IPS-NIHi11 (cell line): ENCODE measurements at regions not wholly inside any gene's neighbourhood (a gene's known extent, or its start where the extent isn't known, plus 50 kb on each side); places are given as distances from the start of the nearest gene placed in this dataset.
"Not testable (repeated sequence)": the region's sequence is repeated elsewhere in the genome, so short reads cannot be mapped to it uniquely, and the experiment has no call there.

Source experiments
- DNase-seq: peaks from one replicate; pipeline ENCODE4 v3.0.0; 2012; ENCODE audit warnings: mixed read lengths, low spot score

DNA sequence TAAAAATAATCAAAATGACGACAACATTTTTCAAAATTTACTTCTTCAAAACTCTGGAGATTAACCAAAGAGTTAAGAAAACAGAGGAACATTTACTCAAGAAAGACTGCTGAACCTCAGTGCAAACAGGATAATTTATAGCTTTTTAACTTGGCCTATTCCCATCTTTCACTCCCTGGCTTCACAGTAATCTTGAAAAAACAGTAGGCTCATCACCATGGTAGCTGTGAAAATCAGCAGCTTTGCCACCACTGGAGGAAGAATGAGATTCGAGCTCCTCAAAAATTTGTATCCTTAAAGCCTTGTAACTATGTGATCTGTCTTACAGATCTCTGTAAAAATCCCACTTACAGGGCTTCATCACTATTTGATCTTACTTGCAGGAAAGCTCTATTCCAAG, 447.7 kb upstream of the CTSO start:
- DNase-seq: no peak

DNA sequence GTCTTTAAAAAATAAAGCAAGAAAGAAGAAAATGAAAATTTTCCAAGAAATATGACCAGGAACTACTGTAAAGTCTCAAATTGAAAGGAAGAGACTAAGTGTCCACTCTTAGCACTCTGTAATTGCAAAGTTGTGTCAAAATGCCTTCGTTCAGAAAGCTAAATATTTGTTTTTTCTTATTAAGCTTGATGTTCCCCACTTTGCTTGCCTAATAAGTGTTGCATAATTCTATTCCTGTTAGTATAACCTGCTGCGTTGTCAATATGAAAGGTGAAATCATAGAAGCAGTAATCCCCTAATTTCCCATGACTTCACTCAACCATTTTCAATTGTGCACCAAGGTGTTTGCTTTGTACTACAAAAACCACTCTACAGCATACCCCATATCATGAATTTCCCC, 442.9 kb upstream of the CTSO start:
- DNase-seq: no peak

DNA sequence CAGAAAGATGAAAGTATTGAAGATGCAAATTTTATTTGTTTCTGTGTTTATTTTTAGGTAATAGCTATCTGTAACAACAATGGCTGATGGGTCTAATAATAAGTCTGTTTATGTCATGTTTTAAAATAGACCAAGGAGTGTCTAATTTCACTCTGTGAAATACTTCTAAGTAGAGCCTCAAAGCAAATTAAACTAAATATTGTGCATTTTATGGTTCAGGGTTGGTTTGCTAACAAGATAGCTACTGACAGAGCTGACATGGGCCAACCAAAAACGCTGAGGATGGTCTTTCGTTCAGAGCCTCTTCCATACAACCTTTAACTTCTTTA, 437.6 kb upstream of the CTSO start:
- DNase-seq: no peak

DNA sequence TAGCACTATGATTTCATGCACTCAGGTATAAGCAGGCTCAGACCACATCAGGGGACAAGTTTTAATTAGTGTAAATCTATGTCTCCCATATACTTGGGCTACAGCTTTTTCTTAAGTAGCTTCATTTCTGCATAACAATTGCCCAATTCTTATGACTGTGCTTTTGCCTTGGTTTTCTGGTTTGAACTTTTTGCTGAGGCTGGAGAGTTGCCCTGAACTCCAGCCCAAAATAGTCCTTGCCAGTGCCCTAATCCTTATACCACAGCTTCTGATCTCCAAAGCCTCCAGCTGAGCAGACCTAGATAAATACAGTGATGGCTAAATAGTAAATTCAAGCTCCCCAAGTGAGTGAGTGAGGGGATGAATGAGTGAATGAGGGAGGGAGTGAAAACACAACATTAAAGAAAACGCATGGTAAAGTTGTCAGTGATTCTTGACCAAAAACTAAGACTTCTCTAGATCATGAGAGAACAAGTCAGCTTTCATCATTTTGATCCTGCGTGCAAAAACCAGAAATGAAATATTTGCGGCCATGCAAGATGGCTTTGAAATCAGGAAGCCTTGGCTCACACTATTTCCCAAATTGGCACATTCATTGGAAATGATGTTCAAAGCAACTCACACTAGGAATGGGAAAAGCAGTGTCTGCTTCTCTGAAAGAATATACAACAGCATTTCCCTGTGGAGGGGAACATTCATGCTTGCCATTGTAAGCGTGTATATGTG, 437.1 kb upstream of the CTSO start:
- DNase-seq: no peak

DNA sequence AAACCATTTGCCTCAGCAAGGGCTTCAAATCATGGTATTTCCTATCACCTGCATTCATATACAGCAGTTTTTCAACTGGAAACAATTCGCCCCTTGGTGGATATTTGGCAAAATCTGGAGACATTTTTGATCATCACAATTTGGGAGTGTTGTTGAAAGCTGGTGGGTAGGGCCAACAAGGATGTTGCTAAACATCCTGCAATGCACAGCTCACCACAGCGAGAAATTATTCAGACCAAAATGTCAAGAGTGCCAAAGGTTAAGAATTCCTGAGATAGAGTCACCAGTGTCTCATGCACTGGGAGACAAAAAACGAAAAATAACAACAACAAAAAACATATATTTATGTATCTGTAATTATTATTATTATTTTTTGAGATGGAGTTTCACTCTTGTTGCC, 435.2 kb upstream of the CTSO start:
- no peak for DNase-seq

DNA sequence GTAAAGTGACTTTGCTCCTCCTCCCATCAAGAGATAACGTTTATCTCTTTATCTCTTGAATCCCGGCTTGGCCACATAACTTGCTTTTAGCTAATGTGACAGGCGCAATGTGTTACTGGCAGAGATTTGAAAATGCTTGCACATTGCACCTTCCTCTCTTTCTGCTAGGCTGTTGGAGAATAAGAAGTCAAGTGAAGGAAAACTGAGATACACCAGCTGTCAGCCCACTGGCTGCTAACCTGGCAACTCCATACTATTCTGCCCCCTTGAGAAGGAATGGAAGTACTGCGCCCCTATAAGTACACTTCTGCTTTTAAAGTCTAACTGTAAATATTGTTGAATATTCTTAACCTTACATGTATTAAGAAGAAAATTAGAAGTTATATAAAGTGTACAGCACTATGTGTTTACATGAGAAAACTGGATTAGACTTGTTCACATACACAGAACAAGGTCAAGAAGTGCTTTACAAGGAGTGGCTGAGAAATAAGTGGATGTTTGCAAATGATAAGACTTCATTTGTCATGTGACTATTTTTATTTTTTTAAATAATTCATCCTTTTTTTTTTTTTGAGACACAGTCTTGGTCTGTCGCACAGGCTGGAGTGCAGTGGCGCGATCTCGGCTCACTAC, 424.5 kb upstream of the CTSO start:
- DNase-seq: no peak

DNA sequence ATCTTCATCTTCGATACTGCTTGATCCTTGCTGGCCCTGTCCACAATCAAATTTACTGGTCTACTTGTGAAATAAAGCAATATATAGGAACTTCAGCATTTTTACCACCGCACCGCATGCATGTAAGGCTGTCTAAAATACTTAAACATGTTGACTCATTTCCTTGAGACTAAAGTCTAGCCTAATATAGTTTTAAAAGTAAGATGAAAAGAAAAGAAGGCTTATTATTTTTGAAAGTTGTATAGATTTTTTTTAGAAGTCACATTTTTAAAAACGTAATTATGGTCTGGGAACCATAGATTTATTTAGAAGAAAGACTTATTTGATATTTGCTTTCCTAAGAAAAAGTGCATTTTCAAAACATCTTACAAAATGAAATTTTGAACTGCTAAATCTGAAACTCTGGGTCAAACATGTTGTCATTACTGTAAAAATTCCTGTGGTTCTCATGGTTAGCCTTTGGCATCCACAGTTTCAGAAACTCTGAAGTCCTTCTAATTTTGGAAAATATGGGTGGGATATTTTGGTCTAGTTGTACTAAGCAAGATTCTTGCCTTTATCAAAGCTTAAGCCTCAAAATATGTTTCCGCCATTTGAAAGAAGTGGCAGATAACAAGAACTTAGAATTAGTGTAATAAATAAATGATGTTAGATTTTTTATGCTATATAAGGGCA, 423.5 kb upstream of the CTSO start:
- no peak for DNase-seq

DNA sequence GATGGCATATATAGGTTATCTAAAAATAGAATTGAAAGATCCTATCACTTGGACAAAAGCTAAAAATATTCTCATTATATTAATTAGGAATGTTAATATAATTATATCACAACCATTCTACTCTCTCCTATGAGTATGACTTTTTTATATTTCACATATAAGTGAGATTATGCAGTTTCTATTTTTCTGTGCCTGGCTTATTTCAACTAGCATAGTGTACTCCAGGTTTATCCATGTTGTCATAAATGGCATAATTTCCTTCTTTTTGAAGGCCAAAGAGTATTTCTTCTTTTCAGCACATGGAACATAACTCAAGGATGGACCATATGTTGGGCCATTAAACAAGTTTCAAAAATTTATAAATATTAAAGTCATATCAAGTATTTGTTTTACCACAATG, 421.2 kb upstream of the CTSO start:
- DNase-seq: no peak

DNA sequence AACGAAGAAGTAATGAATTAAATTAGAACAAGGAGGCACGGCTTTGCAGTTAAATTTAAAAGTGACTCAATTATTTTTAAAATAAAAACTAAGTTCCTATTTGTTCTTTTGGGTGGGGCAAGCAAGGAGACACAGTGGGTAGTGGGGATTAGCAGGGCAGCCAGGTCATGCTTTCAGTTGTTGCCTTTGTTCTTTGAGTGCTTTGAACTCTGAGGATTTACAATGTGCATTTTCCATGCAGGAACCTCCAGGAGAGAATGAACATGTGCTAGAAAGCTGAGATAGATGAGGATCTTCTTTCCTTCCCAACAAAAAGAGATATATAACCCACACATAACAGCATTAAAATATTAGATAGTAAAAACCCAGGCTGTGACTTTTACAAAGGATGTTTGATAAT, 420.4 kb upstream of the CTSO start:
- DNase-seq: peak; percentile 11

DNA sequence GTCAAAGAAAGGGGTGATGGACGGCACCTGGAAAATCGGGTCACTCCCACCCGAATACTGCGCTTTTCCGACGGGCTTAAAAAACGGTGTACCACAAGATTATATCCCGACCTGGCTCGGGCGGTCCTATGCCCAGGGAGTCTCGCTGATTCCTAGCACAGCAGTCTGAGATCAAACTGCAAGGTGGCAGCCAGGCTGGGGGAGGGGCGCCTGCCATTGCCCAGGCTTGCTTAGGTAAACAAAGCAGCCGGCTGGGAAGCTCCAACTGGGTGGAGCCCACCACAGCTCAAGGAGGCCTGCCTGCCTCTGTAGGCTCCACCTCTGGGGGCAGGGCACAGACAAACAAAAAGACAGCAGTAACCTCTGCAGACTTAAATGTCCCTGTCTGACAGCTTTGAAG, 413.8 kb upstream of the CTSO start:
- not testable (repeated sequence) for DNase-seq

DNA sequence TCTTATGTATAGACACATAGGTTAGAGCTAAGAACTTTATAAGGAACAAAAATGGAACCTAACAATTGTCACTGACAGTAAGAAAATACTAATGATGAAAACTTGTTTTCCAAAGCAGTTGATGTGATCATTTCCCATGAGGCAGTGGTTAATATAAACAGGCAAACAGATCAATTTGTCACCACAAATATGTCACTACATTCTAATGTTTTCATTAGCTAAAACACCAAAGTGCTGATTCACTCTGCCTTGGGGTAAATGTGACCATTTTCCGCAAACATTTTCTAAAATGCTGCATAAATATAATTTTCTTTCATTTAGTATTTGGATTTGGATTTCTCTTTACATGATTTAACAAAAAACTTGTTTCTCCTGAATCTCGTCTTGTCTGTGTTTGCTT, 408.9 kb upstream of the CTSO start:
- DNase-seq: no peak

DNA sequence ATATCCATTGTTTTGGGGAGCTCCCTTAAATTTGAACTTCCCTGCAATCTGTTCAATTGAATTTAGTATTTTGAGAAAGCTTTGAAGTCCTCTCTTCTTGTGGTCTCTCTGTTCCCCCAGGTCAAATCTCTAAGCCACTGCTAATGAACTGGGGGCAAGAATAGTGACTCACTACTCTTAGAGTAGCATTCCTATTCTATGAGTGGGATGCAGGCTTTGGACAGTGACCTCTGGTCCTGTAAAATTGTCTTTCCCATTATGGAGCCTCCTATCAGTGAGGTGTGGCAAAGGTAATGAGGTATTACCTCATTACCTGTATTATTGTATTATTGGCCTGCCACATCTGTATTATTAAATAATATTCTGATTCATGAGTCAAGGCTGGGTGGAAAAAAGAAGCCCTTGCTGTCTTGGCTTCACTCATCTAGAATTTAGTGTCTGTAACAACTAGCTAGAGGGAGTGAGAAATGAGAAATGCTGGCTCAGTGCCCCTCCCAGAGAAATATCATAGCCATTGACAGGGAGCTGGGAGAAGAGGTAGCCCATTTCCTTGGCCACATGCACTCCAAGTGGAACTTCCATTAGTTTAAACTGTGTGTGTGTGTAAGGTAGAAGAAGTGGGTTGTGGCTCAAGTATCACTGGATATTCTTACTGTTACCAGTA, 393.9 kb upstream of the CTSO start:
- DNase-seq: no peak

DNA sequence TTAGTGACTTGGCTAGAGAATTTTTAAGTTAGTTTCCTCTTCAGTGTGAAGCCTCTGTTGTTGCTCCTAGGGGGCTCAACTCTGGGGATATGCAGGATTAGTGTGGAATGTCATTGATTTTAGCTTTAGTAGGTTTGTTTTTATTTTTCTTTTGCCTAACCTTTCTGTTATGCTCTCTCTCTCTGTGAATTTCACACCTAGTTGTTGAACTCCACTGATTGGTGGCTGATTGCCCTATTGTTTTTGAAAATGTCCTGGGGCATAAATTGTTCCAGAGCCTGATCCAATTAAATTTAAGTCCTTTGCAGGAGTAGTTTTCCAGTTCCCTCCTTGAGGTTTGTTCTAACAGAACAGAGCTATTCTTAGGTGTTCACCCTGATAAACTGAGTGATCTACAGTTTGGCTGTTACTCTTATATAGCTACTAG, 393.3 kb upstream of the CTSO start:
- peak; percentile 6 for DNase-seq

DNA sequence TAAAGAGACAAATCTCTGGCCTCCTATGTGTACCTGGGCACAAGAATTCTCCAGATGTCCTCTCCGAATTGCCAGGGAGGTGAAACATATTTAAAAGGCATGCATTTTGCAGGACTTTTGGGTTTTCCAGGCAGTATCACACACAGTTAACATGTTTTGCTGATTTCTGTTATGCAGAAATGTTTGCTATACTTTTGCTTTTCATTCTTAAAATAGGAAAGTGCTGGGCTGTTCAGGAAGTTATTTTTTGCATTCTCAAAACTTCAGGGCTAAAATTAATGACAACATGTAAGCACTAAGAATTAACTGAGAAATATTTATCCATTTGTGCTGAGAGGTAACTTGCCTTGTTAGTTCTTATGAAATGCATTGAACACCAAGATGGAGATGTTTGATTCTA, 390.7 kb upstream of the CTSO start:
- DNase-seq: no peak

DNA sequence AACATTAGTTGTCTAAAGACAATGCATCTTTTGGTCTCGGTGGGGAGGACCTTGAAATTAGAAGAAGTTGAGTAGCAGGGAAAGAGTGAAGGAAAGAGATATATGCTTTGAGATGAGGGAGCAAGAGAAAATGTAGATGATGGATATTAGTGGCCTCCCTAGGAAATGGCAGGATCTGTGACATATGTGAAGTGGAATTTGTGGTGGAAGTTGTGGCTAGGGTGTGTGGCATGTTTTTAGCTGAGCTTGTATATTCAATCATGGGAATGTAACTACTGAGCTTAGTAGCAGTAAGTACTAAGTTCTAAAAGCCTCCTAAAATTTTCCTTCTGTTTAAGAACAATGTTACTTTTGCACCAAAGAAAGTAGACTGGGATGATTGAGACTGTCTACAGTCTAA, 382.8 kb upstream of the CTSO start:
- no peak for DNase-seq

DNA sequence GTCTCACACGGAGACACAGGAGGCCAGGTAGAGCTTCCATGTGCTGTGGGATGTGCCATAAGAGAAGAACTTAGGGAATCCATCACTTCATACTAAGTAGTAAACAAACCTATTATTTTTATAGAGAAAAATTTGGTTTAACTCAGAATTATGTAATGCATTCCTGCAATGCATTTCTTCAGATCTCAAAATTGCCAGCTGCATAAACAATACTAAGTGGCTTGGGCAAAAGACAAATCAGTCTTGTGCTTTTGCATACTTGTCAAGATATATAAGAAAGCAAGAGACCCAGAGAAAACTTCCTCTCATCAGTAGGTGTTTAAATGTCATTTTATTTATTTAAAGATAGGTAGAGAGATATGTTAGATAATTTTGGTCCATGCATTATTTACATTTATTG, 382.1 kb upstream of the CTSO start:
- no peak for DNase-seq

DNA sequence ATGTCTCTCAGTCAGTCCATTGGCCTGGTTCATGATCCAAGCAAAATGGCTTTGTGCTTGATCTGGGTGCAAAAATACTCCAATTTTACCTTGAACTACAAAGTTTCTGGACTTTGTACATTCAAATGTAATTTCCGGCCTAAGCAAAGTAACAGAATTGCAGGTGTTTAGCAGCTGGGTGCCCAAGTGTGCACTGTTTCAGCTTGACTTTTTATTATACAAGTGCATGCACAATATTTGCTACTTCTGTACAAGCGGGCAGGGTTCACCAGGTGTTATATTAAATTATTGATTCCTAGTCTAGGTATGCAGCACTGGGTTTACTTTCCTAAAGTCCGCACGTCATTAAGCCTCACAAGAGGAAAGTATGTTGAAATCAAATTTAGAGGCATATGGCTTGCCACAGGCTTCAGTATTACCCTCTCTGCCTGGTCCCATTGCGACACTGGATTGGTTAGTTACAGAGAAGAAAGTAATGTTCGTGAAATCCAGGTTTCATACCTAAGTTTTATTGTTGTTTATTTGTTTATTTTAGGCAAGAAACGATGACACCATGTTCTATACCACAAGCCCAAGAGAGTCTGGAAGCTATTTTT, 376.9 kb upstream of the CTSO start:
- no peak for DNase-seq

DNA sequence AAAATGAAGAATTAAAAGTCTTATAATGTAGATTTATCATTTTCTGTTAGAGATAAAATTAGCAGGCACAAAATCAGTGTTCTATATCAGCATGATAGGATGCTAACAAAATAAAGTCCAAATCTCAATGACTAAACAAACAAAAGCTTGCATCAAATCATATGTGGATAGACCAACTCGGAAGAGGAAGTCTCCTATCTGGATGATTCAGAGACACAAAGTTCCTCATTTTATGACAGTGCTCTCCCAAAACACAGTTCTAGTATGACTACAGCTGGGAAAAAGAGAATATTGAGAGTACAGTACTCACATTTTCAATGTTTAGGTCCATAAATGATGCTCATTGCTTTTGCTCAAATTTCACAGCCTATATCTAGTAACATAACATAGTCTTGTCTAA, 376.1 kb upstream of the CTSO start:
- no peak for DNase-seq

DNA sequence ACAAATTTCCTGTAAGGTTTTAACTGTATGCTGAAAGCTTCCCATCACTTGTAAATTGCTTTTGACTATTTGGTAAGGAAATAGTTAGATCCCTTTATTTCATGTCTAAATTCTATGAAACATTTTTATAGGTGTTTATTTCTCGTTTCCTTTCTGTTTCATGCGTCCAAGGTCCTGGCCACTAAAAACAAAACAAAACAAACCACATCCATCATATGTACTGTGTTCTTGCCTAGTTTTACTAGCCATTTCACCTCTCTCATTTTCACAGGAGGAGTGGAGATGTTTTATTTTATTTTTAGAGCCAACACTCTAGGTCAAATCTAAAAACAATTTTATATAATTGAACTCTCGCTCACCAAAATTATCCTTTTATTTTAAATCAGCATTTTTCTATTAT, 375.2 kb upstream of the CTSO start:
- no peak for DNase-seq

DNA sequence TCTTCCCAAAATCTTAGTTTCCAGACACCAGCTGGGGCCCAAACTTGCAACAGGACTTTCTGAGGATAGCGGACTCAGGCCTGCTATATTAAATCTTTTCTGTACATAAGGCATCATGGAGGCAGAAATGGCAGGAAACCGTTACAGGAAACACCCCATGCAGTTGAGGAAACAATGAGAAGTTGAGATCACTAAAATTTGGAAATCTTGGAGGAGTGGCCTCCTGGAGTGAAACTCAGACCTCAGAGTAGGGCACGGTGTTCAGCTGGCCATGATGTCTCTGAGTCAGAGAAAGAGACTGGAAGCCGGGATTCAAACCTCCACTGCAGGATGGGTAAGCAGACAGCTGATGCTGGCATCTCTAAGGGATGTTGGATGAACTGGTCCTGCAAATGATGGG, 372.6 kb upstream of the CTSO start:
- DNase-seq: no peak

DNA sequence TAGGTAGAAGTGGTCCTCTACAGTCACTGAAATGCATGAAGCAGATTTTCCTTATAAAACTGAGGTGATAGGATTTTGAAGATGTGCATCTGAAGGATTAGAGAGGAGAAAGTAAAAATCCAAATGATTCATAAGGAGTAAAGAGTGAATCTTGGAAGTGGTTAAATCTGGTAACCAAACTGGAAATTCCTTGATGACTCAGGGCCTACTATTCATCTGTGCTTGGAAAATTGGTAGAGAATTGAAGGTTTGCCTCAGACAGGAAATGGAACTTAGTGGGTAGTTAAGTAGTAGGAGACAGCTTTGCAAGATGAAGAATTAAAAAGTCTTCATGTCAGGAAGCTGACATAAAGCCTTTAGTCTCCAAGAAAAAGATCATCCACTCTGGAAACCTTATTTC, 368.9 kb upstream of the CTSO start:
- DNase-seq: no peak

DNA sequence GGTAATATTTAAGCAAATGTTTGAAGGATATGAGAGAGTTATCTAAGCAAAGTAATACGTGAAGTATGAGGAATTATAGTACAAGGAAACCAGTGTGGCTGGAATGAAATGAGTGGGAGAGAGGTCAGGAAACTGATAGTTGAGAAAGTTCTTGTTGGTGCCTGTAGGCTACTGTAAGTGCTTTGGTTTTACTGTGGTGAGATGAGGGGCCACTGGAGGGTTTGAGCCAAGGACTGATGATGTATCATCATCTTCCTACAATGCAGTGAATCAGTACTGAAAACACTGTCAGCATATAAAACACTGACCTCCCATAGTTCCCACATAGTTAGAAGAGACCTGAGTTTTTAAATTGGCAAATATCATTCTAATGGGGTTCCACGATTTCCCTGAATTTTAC, 367.5 kb upstream of the CTSO start:
- DNase-seq: no peak

DNA sequence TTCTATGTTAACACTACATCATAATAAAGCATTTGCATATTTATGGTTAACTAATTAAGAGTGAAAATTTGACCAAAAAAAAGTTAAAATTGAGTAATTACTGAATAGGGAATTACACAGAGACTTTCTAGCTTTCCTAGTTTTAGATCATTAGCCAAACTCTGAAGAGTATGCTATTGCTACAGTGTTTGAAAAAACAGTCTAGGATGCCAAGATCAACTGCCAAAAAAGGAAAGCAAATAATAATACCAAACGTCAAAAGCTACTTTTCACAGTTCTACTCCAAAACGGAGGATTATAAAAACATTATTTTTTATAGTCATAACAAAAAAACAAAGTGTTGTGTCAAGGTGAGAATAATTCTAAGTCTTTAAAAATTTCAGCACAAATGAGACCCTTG, 359.8 kb upstream of the CTSO start:
- no peak for DNase-seq
